ENCODE measurements at regions not wholly inside any gene's neighbourhood (a gene's known extent, or its start where the extent isn't known, plus 50 kb on each side); places are given as distances from the start of the nearest gene placed in this dataset.

DNA sequence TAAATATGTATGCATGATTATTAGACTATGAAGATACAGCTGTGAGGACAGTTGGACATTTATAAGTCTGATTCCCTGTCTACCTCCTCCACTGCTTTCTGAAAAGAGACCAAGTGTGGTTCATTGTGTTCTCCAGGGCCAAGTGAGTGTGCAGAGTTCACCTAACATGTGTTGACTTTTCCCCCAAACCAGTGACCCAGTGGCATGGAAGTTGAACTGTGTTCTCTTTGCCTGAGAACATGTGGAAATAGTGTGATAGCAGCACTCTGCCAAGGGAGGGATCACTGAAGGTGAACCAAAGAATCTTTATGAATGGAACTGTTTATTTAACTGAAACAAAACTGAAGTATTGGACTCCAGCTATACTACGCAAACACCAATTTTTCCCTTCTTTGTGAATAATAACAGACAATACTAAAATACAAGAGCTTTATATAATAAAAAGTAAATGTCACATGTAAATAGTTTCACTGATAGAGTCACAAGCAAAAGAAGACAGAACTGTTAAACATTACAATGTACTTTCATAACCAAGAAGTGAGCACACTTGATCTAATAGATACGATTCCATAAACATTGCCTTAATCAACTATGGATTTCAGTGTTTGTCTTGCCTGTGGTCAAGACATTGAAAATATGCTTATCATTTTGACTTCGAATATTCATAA, 200.3 kb upstream of the FUT9 start:
- no peaks in the 10 kb centered on the region for H3K9me3 ChIP-seq (ENCODE audit: control insufficient read depth in 2 of 3, insufficient read depth in 1 of 3, low read length in 3 of 3)
- DNase-seq = no peak
- TF ChIP-seq, protein P1, sequence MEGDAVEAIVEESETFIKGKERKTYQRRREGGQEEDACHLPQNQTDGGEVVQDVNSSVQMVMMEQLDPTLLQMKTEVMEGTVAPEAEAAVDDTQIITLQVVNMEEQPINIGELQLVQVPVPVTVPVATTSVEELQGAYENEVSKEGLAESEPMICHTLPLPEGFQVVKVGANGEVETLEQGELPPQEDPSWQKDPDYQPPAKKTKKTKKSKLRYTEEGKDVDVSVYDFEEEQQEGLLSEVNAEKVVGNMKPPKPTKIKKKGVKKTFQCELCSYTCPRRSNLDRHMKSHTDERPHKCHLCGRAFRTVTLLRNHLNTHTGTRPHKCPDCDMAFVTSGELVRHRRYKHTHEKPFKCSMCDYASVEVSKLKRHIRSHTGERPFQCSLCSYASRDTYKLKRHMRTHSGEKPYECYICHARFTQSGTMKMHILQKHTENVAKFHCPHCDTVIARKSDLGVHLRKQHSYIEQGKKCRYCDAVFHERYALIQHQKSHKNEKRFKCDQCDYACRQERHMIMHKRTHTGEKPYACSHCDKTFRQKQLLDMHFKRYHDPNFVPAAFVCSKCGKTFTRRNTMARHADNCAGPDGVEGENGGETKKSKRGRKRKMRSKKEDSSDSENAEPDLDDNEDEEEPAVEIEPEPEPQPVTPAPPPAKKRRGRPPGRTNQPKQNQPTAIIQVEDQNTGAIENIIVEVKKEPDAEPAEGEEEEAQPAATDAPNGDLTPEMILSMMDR (IDR thresholded peaks at IDR 0.05; ENCODE audit: borderline replicate concordance, extremely low read depth, insufficient read depth) = no peak
- H3K4me1 ChIP-seq (ENCODE audit: control insufficient read depth in 2 of 3, insufficient read depth in 2 of 3, low read depth in 1 of 3, low read length in 3 of 3) = no peaks in the 10 kb centered on the region
- no peak for FAIRE-seq
- intact Hi-C loops (cut with DNase I) = no loop called here
- no peak overlapping the region for H3K4me3 ChIP-seq (ENCODE audit: low read length in 3 of 3)
- no peak overlapping the region for H3K27ac ChIP-seq (ENCODE audit: low read depth in 2 of 2, low read length in 2 of 2)
- H3K9ac ChIP-seq (ENCODE audit: low read length in 3 of 3) = no peak overlapping the region
- H3K36me3 ChIP-seq (ENCODE audit: control insufficient read depth in 2 of 3, insufficient read depth in 3 of 3, low read length in 3 of 3) = no peaks in the 10 kb centered on the region
- H3K27me3 ChIP-seq (ENCODE audit: control insufficient read depth, insufficient read depth, low read length) = no peaks in the 10 kb centered on the region

DNA sequence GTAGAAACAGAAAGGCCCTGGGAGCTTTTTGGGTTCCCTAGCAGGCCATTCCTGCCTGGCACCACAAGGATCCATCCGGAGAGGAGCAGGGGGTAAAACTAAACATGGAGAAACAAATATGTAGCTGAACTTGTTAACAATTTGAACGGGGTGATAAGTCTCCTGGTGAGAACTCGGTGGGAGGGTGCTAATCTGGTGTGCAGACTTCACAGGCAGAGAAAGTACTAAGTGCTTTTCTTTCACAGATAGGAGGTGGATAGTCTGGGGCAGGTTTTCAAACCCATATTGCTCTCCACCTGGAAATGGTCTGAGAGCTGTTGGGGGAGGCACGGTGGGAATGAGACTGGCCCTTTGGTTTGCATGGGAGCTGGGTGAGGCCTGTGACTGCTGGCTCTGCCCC, 196.3 kb upstream of the FUT9 start:
- no peak for DNase-seq
- intact Hi-C loops (cut with DNase I) = no loop called here
- Histone ChIP-seq H3K4me3 (ENCODE audit: low read length in 3 of 3) (no peak overlapping the region), H3K9ac (ENCODE audit: low read length in 3 of 3) (no peak overlapping the region), H3K27ac (ENCODE audit: low read depth in 2 of 2, low read length in 2 of 2) (no peak overlapping the region), H3K9me3 (ENCODE audit: control insufficient read depth in 2 of 3, insufficient read depth in 1 of 3, low read length in 3 of 3) (no peaks in the 10 kb centered on the region), H3K4me1 (ENCODE audit: control insufficient read depth in 2 of 3, insufficient read depth in 2 of 3, low read depth in 1 of 3, low read length in 3 of 3) (no peaks in the 10 kb centered on the region), H3K27me3 (ENCODE audit: control insufficient read depth, insufficient read depth, low read length) (no peaks in the 10 kb centered on the region), H3K36me3 (ENCODE audit: control insufficient read depth in 2 of 3, insufficient read depth in 3 of 3, low read length in 3 of 3) (no peaks in the 10 kb centered on the region)
- no peak for FAIRE-seq
- TF ChIP-seq, protein P1 (IDR thresholded peaks at IDR 0.05; ENCODE audit: borderline replicate concordance, extremely low read depth, insufficient read depth) = no peak

DNA sequence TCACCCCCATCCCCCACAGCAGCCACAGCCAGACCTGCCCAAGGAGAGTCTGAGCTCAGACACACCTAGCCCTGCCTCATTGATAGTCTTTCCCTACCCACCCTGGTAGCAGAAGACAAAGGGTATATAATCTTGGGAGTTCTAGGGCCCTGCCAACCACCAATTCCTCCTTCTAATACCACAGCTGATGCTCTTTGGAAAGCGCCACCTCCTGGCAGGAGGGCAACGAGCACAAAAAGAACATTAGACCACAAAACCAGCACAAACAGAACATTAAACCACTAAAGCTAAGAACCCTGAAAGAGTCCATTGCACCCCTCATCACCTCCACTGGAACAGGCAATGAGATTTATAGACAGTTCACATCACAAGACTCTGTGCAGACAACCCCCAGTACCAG, 195.8 kb upstream of the FUT9 start:
- TF ChIP-seq, protein P1 (IDR thresholded peaks at IDR 0.05; ENCODE audit: borderline replicate concordance, extremely low read depth, insufficient read depth) = no peak
- Histone ChIP-seq H3K36me3 (ENCODE audit: control insufficient read depth in 2 of 3, insufficient read depth in 3 of 3, low read length in 3 of 3) (no peaks in the 10 kb centered on the region), H3K27me3 (ENCODE audit: control insufficient read depth, insufficient read depth, low read length) (no peaks in the 10 kb centered on the region), H3K9me3 (ENCODE audit: control insufficient read depth in 2 of 3, insufficient read depth in 1 of 3, low read length in 3 of 3) (no peaks in the 10 kb centered on the region), H3K4me3 (ENCODE audit: low read length in 3 of 3) (no peak overlapping the region), H3K4me1 (ENCODE audit: control insufficient read depth in 2 of 3, insufficient read depth in 2 of 3, low read depth in 1 of 3, low read length in 3 of 3) (no peaks in the 10 kb centered on the region), H3K9ac (ENCODE audit: low read length in 3 of 3) (no peak overlapping the region), H3K27ac (ENCODE audit: low read depth in 2 of 2, low read length in 2 of 2) (no peak overlapping the region)
- intact Hi-C loops (cut with DNase I) = no loop called here
- FAIRE-seq (no peak), DNase-seq (peak in 1 of 5 donors; percentile 28)

Data from kidney (tissue), 13 donors.